ENCODE measurements at regions not wholly inside any gene's neighbourhood (a gene's known extent, or its start where the extent isn't known, plus 50 kb on each side); places are given as distances from the start of the nearest gene placed in this dataset.
A peak's percentile ranks its signal among the peaks of the same experiment; 100 is the strongest.

GRCh38 chr1:63148825-63149645, 173.3 kb upstream of the FOXD3 start:
- H3K27me3 Mint-ChIP-seq, result peaks cover 41% of the 10 kb centered on the region
- H3K4me1 Mint-ChIP-seq (ENCODE audit: unreplicated experiment), result no peaks in the 10 kb centered on the region
- no peak for DNase-seq (ENCODE audit: extremely low spot score, unreplicated experiment)
- H3K36me3 Mint-ChIP-seq, result no peaks in the 10 kb centered on the region
- H3K4me3 Mint-ChIP-seq, result no peak overlapping the region
- TF ChIP-seq CTCF (conservative IDR thresholded peaks at IDR 0.05), result peak; percentile 81
- H3K9me3 Mint-ChIP-seq, result no peaks in the 10 kb centered on the region
- no peak overlapping the region for H3K27ac Mint-ChIP-seq

- peaks cover 40% of the 10 kb centered on the region for H3K27me3 Mint-ChIP-seq
- H3K4me3 Mint-ChIP-seq, result no peak overlapping the region
- H3K27ac Mint-ChIP-seq, result no peak overlapping the region
- no peaks in the 10 kb centered on the region for H3K4me1 Mint-ChIP-seq (ENCODE audit: unreplicated experiment)
- no peak for TF ChIP-seq CTCF (conservative IDR thresholded peaks at IDR 0.05)
- H3K9me3 Mint-ChIP-seq, result no peaks in the 10 kb centered on the region
- H3K36me3 Mint-ChIP-seq, result no peaks in the 10 kb centered on the region
- no peak for DNase-seq (ENCODE audit: extremely low spot score, unreplicated experiment)
Observed at GRCh38 chr1:63152572-63152971, 169.8 kb upstream of the FOXD3 start.

GRCh38 chr1:63155437-63155836, 166.9 kb upstream of the FOXD3 start:
- H3K9me3 Mint-ChIP-seq, result no peaks in the 10 kb centered on the region
- H3K36me3 Mint-ChIP-seq, result no peaks in the 10 kb centered on the region
- H3K4me1 Mint-ChIP-seq (ENCODE audit: unreplicated experiment), result no peaks in the 10 kb centered on the region
- no peak for TF ChIP-seq CTCF (conservative IDR thresholded peaks at IDR 0.05)
- DNase-seq (ENCODE audit: extremely low spot score, unreplicated experiment), result no peak
- H3K27me3 Mint-ChIP-seq, result peaks cover 41% of the 10 kb centered on the region
- no peak overlapping the region for H3K27ac Mint-ChIP-seq
- no peak overlapping the region for H3K4me3 Mint-ChIP-seq

- Mint-ChIP-seq H3K4me3 (no peak overlapping the region), H3K27ac (no peak overlapping the region), H3K9me3 (no peaks in the 10 kb centered on the region), H3K36me3 (no peaks in the 10 kb centered on the region), H3K4me1 (ENCODE audit: unreplicated experiment) (no peaks in the 10 kb centered on the region), H3K27me3 (peaks cover 40% of the 10 kb centered on the region)
- TF ChIP-seq CTCF (conservative IDR thresholded peaks at IDR 0.05), result no peak
- no peak for DNase-seq (ENCODE audit: extremely low spot score, unreplicated experiment)
Observed at GRCh38 chr1:63157085-63157484, 165.3 kb upstream of the FOXD3 start.

GRCh38 chr1:63169057-63169456, 153.3 kb upstream of the FOXD3 start:
- Mint-ChIP-seq H3K27me3 (peaks cover 16% of the 10 kb centered on the region), H3K36me3 (no peaks in the 10 kb centered on the region), H3K4me1 (ENCODE audit: unreplicated experiment) (no peaks in the 10 kb centered on the region), H3K27ac (no peak overlapping the region), H3K4me3 (no peak overlapping the region), H3K9me3 (no peaks in the 10 kb centered on the region)
- DNase-seq (ENCODE audit: extremely low spot score, unreplicated experiment), result no peak
- no peak for TF ChIP-seq CTCF (conservative IDR thresholded peaks at IDR 0.05)

Data from type B pancreatic cell (in vitro differentiated cells).